Germinal center (tissue), 1 donor: ENCODE measurements at regions not wholly inside any gene's neighbourhood (a gene's known extent, or its start where the extent isn't known, plus 50 kb on each side); places are given as distances from the start of the nearest gene placed in this dataset.

Source experiments
- DNase-seq: peaks from one replicate; pipeline ENCODE4 v3.0.0; 2012; ENCODE audit warnings: mixed read lengths, low spot score

- DNase-seq, result no peak
Observed at GRCh38 chr10:131774681-131775085, 126.1 kb upstream of the PPP2R2D start.

DNA sequence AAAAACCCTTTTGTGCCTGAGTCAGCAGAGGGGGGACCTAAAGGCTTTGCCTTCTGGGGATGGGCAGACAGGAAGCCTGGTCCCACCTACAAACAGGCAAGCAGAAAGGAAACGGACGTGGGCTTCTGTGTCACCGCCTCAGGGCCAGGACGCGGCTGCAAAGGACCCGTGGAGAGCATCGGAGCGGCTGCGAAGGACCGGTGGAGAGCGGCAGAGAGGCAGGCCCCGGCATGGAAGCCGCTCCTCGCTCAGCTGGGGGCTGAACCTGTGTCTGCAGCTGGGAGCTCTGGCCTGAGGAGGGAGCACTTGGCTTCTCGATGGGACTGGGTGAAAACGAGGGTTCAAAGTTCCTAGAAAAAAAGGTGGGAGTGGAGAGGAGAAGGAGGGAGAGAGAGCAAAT lies 125.4 kb upstream of the PPP2R2D start:
- no peak for DNase-seq

DNA sequence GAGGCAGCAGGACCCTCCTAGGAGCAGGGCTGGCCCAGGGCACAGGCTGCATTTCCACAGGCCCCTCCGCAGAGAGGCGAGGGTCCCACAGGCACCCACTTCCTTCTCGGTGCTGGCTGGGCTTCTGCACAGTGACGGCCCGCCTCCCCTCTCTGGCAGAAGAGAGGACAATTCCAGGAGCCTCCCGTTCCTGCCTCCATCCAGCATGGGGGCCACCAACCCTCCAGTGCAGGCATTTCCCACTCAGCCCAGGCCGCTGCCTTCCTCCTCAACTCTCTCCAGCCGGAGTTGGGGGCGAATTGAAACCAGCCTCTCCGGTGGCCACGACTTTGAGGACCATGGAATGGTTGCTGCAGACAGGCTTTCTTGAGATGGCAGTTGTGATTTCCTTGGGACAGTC lies 125.0 kb upstream of the PPP2R2D start:
- no peak for DNase-seq

- no peak for DNase-seq
Observed at GRCh38 chr10:131776496-131776895, 124.3 kb upstream of the PPP2R2D start.

DNA sequence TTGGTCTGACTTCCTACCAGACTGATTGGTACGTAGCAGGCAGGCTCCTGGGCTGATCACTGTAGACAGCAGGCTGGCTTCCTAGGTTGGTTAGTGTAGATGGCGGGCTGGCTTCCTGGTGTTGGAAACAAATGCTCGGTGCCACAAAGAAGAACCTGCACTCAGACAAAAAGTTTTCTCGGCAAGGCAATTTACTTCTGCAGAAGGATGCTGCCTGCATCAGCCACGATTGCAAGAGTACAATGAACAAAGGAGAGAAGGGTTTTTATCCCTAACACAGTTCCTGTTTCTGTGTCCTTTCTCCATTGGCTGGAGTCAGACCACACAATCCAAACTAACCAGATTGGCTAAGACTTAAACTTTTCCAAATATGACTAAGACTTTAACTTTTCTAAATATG lies 123.6 kb upstream of the PPP2R2D start:
- DNase-seq, result no peak

GRCh38 chr10:131777921-131778320 lies 122.9 kb upstream of the PPP2R2D start:
- no peak for DNase-seq

DNA sequence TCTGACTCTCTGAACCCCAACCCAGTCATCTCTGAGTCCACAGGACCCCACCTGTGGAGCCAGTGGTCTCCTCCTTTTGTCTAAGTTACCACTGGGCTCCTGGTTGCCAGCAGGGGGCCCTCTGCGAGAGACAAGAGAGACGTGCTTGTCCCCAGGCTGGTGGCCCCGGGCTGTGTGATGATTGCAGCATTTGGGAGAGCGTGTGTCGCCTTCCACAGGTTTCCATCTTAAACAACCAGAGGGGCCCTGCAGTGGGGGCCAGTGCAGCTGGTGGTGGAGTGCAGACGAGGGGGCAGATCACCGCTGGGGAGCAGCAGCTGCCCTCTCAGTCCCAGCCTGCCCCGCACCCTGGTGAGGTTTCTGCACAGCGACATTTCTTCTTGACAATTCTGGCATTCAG lies 122.4 kb upstream of the PPP2R2D start:
- no peak for DNase-seq

- no peak for DNase-seq
Observed at GRCh38 chr10:131778842-131779241, 122.0 kb upstream of the PPP2R2D start.

DNA sequence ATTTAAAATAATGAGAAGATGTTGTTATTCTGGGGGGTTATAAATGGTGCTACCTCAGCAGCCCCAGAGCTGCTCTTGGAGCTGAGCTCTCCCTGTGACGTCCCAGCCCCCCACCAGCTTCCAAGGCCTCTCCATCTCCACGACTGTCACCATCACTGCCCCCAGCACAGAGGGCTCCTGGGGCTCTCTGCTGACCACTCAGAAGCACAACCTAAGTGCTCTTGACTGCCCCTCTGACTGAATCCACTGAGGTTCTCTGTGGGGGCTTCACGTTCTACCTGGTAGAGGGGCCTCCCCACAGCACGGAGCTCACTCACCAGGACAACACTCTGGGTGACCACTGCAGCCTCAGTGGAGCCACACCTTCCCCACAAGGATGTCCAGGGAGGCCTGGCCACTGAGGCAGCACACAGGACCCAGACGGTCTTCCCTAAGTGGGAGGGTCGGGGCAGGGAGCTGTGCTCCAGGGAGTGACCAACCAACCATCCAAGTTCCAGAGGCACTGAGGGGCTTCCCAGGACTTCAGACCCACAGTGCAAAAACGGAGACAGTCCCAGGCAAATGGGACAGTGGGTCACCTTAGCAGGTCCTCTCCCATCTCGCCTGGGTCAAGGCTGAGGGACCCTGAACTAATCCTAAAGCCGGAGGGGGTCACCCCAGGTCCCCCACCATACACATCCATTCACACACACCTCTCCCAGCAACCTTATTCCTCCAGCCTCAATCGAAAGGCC lies 121.0 kb upstream of the PPP2R2D start:
- DNase-seq, result no peak

- DNase-seq, result no peak
Observed at GRCh38 chr10:131781076-131781475, 119.7 kb upstream of the PPP2R2D start.

DNA sequence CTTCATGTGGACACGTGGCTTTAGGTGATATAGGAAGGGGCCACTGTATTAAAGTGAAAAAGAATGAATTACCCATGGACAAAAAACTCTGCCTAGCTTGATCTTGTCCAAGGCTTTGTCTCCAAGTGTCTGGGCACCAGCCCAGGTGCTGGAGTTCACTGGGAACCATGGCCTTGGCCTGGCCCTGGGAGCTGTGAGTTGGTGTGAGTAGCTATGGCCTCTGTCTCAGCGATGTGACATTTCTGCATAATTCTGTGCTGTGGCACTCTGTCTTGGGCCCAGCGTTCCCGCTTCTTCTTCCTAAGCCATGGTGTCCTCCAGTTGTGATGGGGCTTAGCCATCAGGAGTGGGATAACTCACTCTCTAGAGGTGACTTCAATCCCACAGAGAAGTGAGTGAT lies 119.0 kb upstream of the PPP2R2D start:
- no peak for DNase-seq

DNA sequence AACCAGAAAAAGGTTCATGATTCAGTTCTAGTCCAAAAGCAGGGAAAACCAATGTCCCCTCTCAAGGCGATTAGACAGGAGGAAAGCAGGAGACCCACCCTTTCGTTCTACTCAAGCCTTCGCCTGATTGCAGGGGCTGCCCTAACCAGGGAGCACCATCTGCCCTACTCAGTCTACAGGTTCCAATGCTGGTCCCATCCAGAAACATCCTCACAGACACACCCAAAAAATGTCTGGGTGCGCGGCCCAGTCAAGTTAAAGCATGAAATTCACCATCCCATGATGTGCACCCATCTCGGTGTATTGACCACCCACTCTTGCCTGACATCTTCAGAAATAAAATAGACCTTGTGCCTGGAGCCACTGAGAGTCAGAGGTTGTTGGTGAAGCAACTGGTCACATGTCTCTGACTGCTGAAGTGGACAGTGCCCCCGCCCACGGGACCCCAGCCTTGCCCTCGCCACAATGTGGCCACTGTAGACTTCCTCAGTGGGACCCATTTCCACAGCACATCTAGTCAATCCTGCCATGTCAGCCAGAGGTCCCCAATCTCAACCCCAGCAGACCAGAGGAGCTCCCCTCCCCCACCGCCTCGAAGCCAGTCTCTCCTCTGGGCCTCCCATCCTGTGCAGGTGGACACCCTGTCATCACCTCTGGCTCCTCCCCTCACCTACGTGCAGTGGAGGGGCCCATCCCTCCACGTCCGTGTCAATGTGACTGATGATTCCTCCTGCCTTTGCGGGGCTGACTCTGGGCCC lies 116.3 kb upstream of the PPP2R2D start:
- DNase-seq, result no peak

DNA sequence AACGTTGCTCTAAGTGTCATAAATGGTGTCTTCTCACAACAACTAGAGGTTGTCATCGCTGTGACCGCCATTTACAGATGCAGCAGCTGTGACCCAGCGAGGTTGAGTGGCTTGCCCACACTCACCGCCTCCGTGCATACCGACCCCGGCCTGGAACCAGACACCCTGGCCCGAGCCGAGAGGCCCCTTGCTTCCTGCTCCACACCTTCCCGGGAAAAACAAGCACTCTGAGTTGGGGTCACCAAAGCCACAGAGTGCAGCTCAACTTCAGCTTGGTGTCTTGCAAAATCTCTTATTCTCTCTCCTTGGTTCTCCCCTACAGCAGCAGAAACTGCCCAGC lies 115.7 kb upstream of the PPP2R2D start:
- DNase-seq, result no peak

- DNase-seq, result no peak
Observed at GRCh38 chr10:131786756-131787605, 113.8 kb upstream of the PPP2R2D start.

DNA sequence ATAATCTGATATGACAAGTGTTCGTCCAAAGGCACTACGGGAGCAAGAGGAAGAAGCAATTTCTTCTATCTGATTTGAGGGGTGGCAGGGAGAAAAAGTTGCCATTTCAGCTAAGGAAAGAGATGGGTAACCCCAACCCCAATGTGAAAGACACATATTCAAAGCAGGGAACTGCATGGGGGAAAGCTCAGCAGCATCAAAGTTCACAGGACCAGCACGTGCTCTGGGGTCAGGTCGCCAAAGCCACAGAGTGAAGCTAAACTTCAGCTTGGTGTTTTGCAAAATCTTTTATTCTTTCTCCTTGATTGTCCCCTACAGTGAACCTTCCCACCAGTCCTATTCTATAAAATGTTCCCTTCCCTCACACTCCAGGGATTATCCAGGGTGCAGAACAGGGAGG lies 112.8 kb upstream of the PPP2R2D start:
- DNase-seq, result no peak

GRCh38 chr10:131788386-131788785 lies 112.4 kb upstream of the PPP2R2D start:
- no peak for DNase-seq

DNA sequence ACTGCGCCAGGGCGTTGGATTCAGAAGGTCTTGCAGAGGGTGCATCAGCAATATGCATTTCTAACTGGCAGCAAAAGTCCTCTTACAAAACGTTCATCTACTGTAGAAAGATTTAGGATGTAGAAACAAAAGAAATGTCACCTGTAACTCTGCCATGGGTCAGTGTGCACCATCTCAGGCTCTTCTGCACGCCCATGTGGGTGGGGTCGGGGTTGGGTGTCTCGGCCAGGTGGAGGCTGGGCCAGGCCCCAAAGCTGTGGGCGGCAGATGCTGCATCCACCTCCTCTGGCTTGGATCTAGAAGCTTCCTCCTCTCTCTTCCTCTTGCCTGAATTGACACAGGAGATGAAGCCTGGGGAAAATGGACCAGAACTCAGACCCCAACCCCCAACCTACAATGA lies 111.3 kb upstream of the PPP2R2D start:
- no peak for DNase-seq

GRCh38 chr10:131790021-131790420 lies 110.8 kb upstream of the PPP2R2D start:
- DNase-seq, result no peak

DNA sequence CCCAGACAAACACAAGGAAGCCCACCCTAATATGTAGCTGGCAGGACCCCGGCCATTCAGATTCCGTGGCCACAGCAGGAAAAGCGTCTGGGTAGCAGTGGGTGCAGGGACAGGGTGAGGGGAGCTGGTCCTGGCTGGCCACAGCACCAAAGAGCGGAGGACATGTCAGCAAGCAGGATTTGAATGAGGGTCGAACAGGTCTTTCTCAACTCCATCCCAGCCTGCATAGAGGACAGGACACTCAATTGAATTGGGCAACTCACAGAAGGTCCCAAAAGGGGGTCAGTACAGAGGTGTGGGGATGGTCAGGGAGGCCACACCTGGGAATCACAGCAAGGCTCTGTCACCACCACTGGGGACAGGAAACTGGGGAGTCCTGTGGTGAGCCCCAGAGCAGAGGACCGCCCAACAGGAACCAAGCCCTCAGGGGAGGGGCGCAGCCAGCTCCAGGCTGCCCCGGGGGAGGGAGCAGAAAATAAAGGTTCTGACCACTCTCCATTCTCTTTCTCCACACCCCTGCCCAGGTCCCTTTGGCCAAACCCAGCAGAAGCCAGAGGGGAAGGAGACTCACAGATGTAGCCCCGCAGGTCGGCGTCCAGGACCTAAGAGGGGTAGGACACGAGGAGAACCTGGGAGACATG lies 108.7 kb upstream of the PPP2R2D start:
- DNase-seq, result no peak

DNA sequence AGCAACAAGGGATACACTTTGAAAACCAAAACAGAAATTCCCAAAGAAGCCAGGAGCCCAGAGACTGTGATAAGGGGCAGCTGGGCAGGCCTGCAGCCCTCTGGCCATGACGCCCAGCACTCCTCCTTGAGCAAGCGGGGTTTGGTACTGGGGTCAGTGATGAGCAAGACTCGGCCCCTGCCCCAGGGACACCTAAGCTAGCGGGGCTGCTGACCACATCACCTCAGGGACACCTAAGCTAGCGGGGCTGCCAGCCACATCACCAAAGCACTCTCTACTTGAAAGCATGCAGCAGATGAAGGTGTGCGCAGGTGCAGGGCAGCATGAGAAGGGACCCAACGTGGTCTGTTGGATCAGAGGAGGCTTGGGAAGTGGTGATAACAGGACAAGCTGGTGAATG lies 108.0 kb upstream of the PPP2R2D start:
- no peak for DNase-seq

- DNase-seq, result no peak
Observed at GRCh38 chr10:131795761-131796160, 105.0 kb upstream of the PPP2R2D start.

DNA sequence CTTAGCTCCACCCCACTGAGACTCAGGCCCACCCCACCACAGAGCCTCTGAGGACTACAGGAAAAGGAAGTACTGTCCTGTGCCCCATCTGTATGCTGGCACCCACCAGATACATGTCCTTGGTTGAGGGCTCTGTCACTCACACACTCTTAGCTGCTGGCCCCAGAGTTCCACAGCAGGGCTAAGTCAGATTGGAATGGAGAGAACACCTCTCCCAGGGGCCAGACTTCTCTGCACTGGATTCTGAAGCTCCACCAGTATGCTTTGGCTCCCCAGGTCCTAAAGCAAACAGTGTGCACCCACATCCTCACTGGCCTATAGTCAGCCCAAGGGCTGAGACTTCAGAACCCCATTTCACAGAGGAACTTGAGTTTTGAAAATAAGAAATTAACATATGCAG lies 103.2 kb upstream of the PPP2R2D start:
- DNase-seq, result no peak
